ENCODE measurements at regions not wholly inside any gene's neighbourhood (a gene's known extent, or its start where the extent isn't known, plus 50 kb on each side); places are given as distances from the start of the nearest gene placed in this dataset.

GRCh38 chrX:15909605-15910004, 55.0 kb upstream of the AP1S2 start (continued):
- TF ChIP-seq EP300 (IDR thresholded peaks at IDR 0.05; ENCODE audit: borderline replicate concordance in 1 of 2, low read depth in 1 of 2, low read length in 1 of 2) (no peak), JUND (IDR thresholded peaks at IDR 0.05) (no peak), REST (IDR thresholded peaks at IDR 0.05; ENCODE audit: low read depth, low read length) (no peak), TEAD4 (IDR thresholded peaks at IDR 0.05; ENCODE audit: borderline replicate concordance, insufficient read depth) (no peak), USF1 (IDR thresholded peaks at IDR 0.05; ENCODE audit: borderline replicate concordance, low read depth) (no peak), TCF12 (IDR thresholded peaks at IDR 0.05) (no peak), USF2 (IDR thresholded peaks at IDR 0.05; ENCODE audit: borderline replicate concordance, low read depth, low read length) (no peak)

GRCh38 chrX:15908603-15909290, 54.1 kb upstream of the AP1S2 start:
- Histone ChIP-seq H3K9me2 (no peaks in the 10 kb centered on the region), H3K4me2 (no peak overlapping the region), H3K4me1 (ENCODE audit: control insufficient read depth in 1 of 2, insufficient read depth in 2 of 2, low read depth in 1 of 2, low read length in 1 of 2) (peaks cover 0 to 3% of the 10 kb centered on the region in 2 experiments; a peak in 1 of 4 replicates), H4K20me1 (ENCODE audit: insufficient read depth) (no peaks in the 10 kb centered on the region), H3K9ac (no peak overlapping the region), H3K9me3 (no peaks in the 10 kb centered on the region), H3K27ac (ENCODE audit: low read depth in 2 of 2, low read length in 1 of 2) (no peak overlapping the region), H3K4me3 (ENCODE audit: low read depth in 2 of 2, low read length in 1 of 2) (no peak overlapping the region), H3F3A (replicated peaks; ENCODE audit: insufficient read depth) (no peaks in the 10 kb centered on the region), H3K27me3 (ENCODE audit: insufficient read depth) (no peaks in the 10 kb centered on the region; the same call in 1 of the 2 replicates), H2AFZ (ENCODE audit: low read depth) (no peak overlapping the region), H3K79me2 (ENCODE audit: insufficient read depth) (no peaks in the 10 kb centered on the region), H3K36me3 (replicated peaks in 1 of 2; ENCODE audit: control insufficient read depth in 1 of 2, insufficient read depth in 2 of 2, low read length in 1 of 2) (no peaks in the 10 kb centered on the region)
- CTCF ChIA-PET = interaction anchor here (1.2 kb wide), 1 partner anchor 22 kb away, joined by 5 read pairs; no protein-coding TSS in a partner anchor
- 63% methylated on average over 4 of the region's 4 CpGs for WGBS (ENCODE audit: low lambda C conversion rate)
- DNase-seq = no peak
- POLR2A ChIA-PET = no interaction called here
- TF ChIP-seq TCF12 (IDR thresholded peaks at IDR 0.05) = no peak
- no peak for TF ChIP-seq MEF2A (IDR thresholded peaks at IDR 0.05; ENCODE audit: borderline replicate concordance, low read depth)
- TF ChIP-seq GATA2 (CRISPR knock-in tag; IDR thresholded peaks at IDR 0.05) = no peak
- TF ChIP-seq CTCF (IDR thresholded peaks at IDR 0.05) = no peak
- TF ChIP-seq CHD2 (IDR thresholded peaks at IDR 0.05; ENCODE audit: low read length, partially characterized antibody) = no peak
- TF ChIP-seq USF2 (IDR thresholded peaks at IDR 0.05; ENCODE audit: borderline replicate concordance, low read depth, low read length) = no peak
- TF ChIP-seq EZH2phosphoT487 (IDR thresholded peaks at IDR 0.05; ENCODE audit: borderline replicate concordance, low read depth) = no peak
- TF ChIP-seq IRF3 (IDR thresholded peaks at IDR 0.05; ENCODE audit: low read depth, low read length) = no peak
